ENCODE measurements at regions not wholly inside any gene's neighbourhood (a gene's known extent, or its start where the extent isn't known, plus 50 kb on each side); places are given as distances from the start of the nearest gene placed in this dataset.

DNA sequence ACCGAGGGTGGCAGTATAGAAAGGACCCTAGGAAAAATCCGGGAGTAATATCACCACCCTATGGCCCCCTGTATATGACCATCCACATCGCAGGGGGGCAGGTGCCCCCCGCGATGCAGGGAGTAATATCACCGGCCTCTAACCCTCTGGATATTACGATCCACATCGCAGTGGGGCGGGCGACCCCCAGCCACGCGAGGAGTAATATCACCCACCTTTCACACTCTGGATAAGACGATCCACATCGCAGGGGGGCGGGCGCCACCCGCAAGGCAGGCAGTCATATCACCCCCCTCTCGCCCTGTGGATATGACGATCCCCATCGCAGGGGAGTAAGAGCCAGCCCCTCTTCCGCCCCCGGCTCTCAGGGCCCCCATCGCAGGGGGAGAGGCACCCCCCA, 76.7 kb upstream of the RUBCNL start:
- TF ChIP-seq, protein P1, sequence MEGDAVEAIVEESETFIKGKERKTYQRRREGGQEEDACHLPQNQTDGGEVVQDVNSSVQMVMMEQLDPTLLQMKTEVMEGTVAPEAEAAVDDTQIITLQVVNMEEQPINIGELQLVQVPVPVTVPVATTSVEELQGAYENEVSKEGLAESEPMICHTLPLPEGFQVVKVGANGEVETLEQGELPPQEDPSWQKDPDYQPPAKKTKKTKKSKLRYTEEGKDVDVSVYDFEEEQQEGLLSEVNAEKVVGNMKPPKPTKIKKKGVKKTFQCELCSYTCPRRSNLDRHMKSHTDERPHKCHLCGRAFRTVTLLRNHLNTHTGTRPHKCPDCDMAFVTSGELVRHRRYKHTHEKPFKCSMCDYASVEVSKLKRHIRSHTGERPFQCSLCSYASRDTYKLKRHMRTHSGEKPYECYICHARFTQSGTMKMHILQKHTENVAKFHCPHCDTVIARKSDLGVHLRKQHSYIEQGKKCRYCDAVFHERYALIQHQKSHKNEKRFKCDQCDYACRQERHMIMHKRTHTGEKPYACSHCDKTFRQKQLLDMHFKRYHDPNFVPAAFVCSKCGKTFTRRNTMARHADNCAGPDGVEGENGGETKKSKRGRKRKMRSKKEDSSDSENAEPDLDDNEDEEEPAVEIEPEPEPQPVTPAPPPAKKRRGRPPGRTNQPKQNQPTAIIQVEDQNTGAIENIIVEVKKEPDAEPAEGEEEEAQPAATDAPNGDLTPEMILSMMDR (IDR thresholded peaks at IDR 0.05 in 8 of 11, conservative IDR thresholded peaks at IDR 0.05 in 3 of 11) = no peak
- TF ChIP-seq POLR2AphosphoS5 (IDR thresholded peaks at IDR 0.05) (no peak), POLR2A (IDR thresholded peaks at IDR 0.05) (no peak)
